ENCODE measurements at regions not wholly inside any gene's neighbourhood (a gene's known extent, or its start where the extent isn't known, plus 50 kb on each side); places are given as distances from the start of the nearest gene placed in this dataset.

GRCh38 chr9:13508681-13509080 lies 229.2 kb upstream of the MPDZ start:
- no peak for ATAC-seq (ENCODE audit: insufficient number of reproducible peaks, low FRiP score, low read depth)

GRCh38 chr9:13508086-13508485 lies 228.6 kb upstream of the MPDZ start:
- H3K27ac ChIP-seq = no peak overlapping the region
- H3K4me1 ChIP-seq (ENCODE audit: control insufficient read depth in 1 of 2, low read depth in 2 of 2) = peaks cover 8 to 23% of the 10 kb centered on the region in 2 donors
- H3K27me3 ChIP-seq (replicated peaks; ENCODE audit: insufficient read depth) = no peaks in the 10 kb centered on the region
- H3K4me3 ChIP-seq = no peak overlapping the region
- DNase-seq (ENCODE audit: low spot score) (no peak), ATAC-seq (ENCODE audit: insufficient number of reproducible peaks, low FRiP score, low read depth) (no peak)
- no peaks in the 10 kb centered on the region for H3K36me3 ChIP-seq
- no peak for TF ChIP-seq CTCF (IDR thresholded peaks at IDR 0.05)
- H3K9me3 ChIP-seq = no peaks in the 10 kb centered on the region

More at GRCh38 chr9:13508681-13509080, 229.2 kb upstream of the MPDZ start:
- H3K4me1 ChIP-seq (ENCODE audit: control insufficient read depth in 1 of 2, low read depth in 2 of 2) = peaks cover 8 to 23% of the 10 kb centered on the region in 2 donors
- TF ChIP-seq CTCF (IDR thresholded peaks at IDR 0.05) = no peak
- H3K36me3 ChIP-seq = no peaks in the 10 kb centered on the region
- DNase-seq (ENCODE audit: low spot score) = no peak
- no peaks in the 10 kb centered on the region for H3K27me3 ChIP-seq (replicated peaks; ENCODE audit: insufficient read depth)
- peak overlapping the region in 1 of 2 donors; percentile 6 for H3K27ac ChIP-seq
- H3K4me3 ChIP-seq = no peak overlapping the region
- no peaks in the 10 kb centered on the region for H3K9me3 ChIP-seq

- Histone ChIP-seq H3K36me3 (no peaks in the 10 kb centered on the region), H3K27ac (no peak overlapping the region), H3K4me1 (ENCODE audit: control insufficient read depth in 1 of 2, low read depth in 2 of 2) (peaks cover 5 to 15% of the 10 kb centered on the region in 2 donors), H3K4me3 (no peak overlapping the region), H3K9me3 (no peaks in the 10 kb centered on the region), H3K27me3 (replicated peaks; ENCODE audit: insufficient read depth) (no peaks in the 10 kb centered on the region)
- DNase-seq (ENCODE audit: low spot score) (no peak), ATAC-seq (ENCODE audit: insufficient number of reproducible peaks, low FRiP score, low read depth) (no peak)
- no peak for TF ChIP-seq CTCF (IDR thresholded peaks at IDR 0.05)
Measured at GRCh38 chr9:13505797-13506196, 226.3 kb upstream of the MPDZ start.

- TF ChIP-seq CTCF (IDR thresholded peaks at IDR 0.05) = no peak
- H3K4me3 ChIP-seq = no peak overlapping the region
- no peaks in the 10 kb centered on the region for H3K27me3 ChIP-seq (replicated peaks; ENCODE audit: insufficient read depth)
- ATAC-seq (ENCODE audit: insufficient number of reproducible peaks, low FRiP score, low read depth) = no peak
- DNase-seq (ENCODE audit: low spot score) = no peak
- no peaks in the 10 kb centered on the region for H3K36me3 ChIP-seq
- H3K27ac ChIP-seq = no peak overlapping the region
- peaks cover 0 to 6% of the 10 kb centered on the region in 2 donors for H3K4me1 ChIP-seq (ENCODE audit: control insufficient read depth in 1 of 2, low read depth in 2 of 2)
- H3K9me3 ChIP-seq = no peaks in the 10 kb centered on the region
Measured at GRCh38 chr9:13503599-13503998, 224.1 kb upstream of the MPDZ start.

GRCh38 chr9:13502484-13502883 lies 223.0 kb upstream of the MPDZ start:
- Histone ChIP-seq H3K4me3 (no peak overlapping the region), H3K9me3 (no peaks in the 10 kb centered on the region), H3K27me3 (replicated peaks; ENCODE audit: insufficient read depth) (no peaks in the 10 kb centered on the region), H3K36me3 (no peaks in the 10 kb centered on the region), H3K4me1 (ENCODE audit: control insufficient read depth in 1 of 2, low read depth in 2 of 2) (no peaks in the 10 kb centered on the region), H3K27ac (no peak overlapping the region)
- ATAC-seq (ENCODE audit: insufficient number of reproducible peaks, low FRiP score, low read depth) = no peak
- no peak for TF ChIP-seq CTCF (IDR thresholded peaks at IDR 0.05)
- no peak for DNase-seq (ENCODE audit: low spot score)

All from thoracic aorta (tissue), 2 donors.